Stimulated activated CD8-positive, alpha-beta memory T cell treated with anti-CD3 and anti-CD28 coated beads, Interleukin-12 subunit alpha, Interleukin-12 subunit beta, amount 100 ng/mL, for 24 hours (primary cell): ENCODE measurements at regions not wholly inside any gene's neighbourhood (a gene's known extent, or its start where the extent isn't known, plus 50 kb on each side); places are given as distances from the start of the nearest gene placed in this dataset.

Source experiments
- DNase-seq: peaks from one replicate; pipeline ENCODE4 v3.0.0-alpha.2; 2020; ENCODE audit errors: extremely low read depth

GRCh38 chr2:226383461-226383860 lies 416.2 kb downstream of the IRS1 start:
- DNase-seq, result no peak

- DNase-seq, result no peak
These were observed 418.9 kb downstream of the IRS1 start for GRCh38 chr2:226380679-226381078.

- DNase-seq, result no peak
These were observed 420.6 kb downstream of the IRS1 start for GRCh38 chr2:226378753-226379705.

- no peak for DNase-seq
These were observed 423.0 kb downstream of the IRS1 start for GRCh38 chr2:226376516-226377180.

- DNase-seq, result no peak
These were observed 432.7 kb downstream of the IRS1 start for GRCh38 chr2:226366920-226367319.

- no peak for DNase-seq
These were observed 435.4 kb downstream of the IRS1 start for GRCh38 chr2:226364217-226364616.

GRCh38 chr2:226362980-226363379 lies 436.6 kb downstream of the IRS1 start:
- DNase-seq, result no peak

GRCh38 chr2:226360658-226361057 lies 439.0 kb downstream of the IRS1 start:
- no peak for DNase-seq

GRCh38 chr2:226358688-226359087 lies 440.9 kb downstream of the IRS1 start:
- no peak for DNase-seq

GRCh38 chr2:226357816-226358215 lies 441.8 kb downstream of the IRS1 start:
- no peak for DNase-seq

GRCh38 chr2:226355600-226355999 lies 444.0 kb downstream of the IRS1 start:
- DNase-seq, result no peak

GRCh38 chr2:226354434-226354833 lies 445.2 kb downstream of the IRS1 start:
- DNase-seq, result no peak

- no peak for DNase-seq
These were observed 446.6 kb downstream of the IRS1 start for GRCh38 chr2:226352941-226353560.

GRCh38 chr2:226351711-226352110 lies 447.9 kb downstream of the IRS1 start:
- DNase-seq, result no peak

- no peak for DNase-seq
These were observed 460.0 kb downstream of the IRS1 start for GRCh38 chr2:226339616-226340015.

GRCh38 chr2:226338825-226339224 lies 460.8 kb downstream of the IRS1 start:
- DNase-seq, result no peak

GRCh38 chr2:226337941-226338600 lies 461.5 kb downstream of the IRS1 start:
- DNase-seq, result no peak

GRCh38 chr2:226336283-226336682 lies 463.3 kb downstream of the IRS1 start:
- no peak for DNase-seq

GRCh38 chr2:226334981-226335720 lies 464.5 kb downstream of the IRS1 start:
- DNase-seq, result no peak

- no peak for DNase-seq
These were observed 466.2 kb downstream of the IRS1 start for GRCh38 chr2:226333388-226333787.

- no peak for DNase-seq
These were observed 469.4 kb downstream of the IRS1 start for GRCh38 chr2:226330206-226330605.
